ENCODE measurements at regions not wholly inside any gene's neighbourhood (a gene's known extent, or its start where the extent isn't known, plus 50 kb on each side); places are given as distances from the start of the nearest gene placed in this dataset.

DNA sequence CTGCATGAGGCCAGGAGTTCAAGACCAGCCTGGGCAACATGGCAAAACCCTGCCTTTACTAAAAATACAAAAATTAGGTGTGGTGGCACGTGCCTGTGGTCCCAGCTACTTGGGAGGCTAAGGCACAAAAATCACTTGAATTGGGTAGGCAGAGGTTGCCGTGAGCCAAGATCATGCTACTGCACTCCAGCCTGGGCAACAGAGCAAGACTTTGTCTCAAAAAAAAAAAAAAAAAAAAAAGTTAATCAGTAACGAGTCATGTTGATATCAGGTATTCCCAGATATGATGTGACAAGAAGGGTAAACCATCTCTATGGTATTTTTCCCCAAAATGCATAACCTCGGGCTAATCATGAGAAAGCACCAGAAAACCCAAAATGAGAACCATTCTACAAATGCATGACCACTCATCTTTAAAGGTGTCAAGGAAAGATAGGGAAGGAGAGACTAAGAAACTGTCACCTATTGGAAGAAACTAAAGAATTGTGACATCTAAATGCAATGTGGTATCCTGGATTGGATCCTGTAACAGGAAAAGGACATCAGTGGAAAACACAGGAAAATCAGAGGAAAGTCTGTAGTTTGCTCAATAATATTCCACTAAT, 66.5 kb upstream of the MAP4 start:
- no peak for TF ChIP-seq POLR2A (IDR thresholded peaks at IDR 0.05; ENCODE audit: low read length)
- no peak for TF ChIP-seq GATA1 (IDR thresholded peaks at IDR 0.05; ENCODE audit: low read depth, low read length)

Data from erythroblast (primary cell).